Hypothalamus (tissue), 51 donors: ENCODE measurements at regions not wholly inside any gene's neighbourhood (a gene's known extent, or its start where the extent isn't known, plus 50 kb on each side); places are given as distances from the start of the nearest gene placed in this dataset.
A peak's percentile ranks its signal among the peaks of the same experiment; 100 is the strongest.
"Not testable (repeated sequence)": the region's sequence is repeated elsewhere in the genome, so short reads cannot be mapped to it uniquely, and the experiment has no call there.

ENCODE experiments used
- DNase-seq, 51 donors: peaks; one replicate each; lab custom pipeline; 2025; lab: John Stamatoyannopoulos, UW

DNA sequence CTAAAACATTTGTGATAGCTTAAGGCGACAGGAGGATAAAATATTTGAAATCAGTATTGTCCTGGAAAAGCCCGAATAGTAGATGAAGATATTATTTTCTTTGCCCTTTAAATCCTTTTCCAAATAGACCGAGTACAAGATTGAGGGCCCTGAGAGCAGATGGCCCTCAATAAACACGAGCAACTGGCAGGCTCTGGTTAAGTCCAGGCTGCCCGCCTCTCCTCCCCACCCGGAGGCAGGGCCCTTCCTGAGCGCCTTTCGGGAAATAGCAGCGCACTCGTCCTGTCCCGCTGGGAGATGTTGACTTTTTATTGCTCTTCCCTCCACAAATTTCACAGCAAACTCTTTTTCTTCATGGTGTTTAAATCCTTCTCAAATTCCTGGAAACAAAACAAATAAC, 50.8 kb upstream of the MAX start:
- no peak for DNase-seq

- peak in 1 of 51 donors; percentile 25 for DNase-seq
These were observed 54.5 kb upstream of the MAX start for GRCh38 chr14:65156568-65157366.

DNA sequence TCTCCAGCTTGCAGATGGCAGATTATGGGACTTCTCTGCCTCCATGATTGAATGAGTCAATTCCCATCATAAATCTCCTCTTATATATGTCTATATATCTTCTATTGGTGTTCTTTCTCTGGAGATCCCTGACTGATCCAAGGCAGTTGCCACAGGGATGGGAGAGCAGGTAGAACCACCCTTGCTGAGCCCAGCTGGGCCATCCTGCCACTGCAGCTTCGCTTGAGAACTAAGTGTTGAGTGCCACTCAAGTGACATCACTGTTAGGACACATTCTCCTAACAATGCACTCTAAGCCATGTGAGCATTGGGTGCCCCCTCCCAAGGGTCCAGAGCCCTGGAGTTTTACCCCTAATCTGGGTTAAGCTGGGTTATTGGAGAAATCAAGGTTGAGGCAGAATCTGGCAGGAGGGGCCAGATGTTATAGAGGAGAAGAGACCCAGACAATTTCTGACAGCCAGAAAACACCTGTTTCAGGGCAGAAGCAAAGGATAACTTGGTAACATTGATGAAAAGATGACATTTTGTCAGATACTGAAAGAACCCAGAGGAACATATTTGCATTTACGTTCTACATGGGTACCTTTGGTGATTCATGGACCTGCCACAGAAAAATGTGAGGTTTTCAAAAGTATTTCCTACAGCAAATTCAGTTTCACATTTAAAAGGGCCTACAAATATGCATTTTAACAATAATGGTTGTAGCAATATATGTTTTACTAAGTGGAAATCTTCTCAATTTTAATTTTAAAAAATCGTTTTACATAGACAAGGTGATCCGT, 57.2 kb upstream of the MAX start:
- DNase-seq: no peak

DNA sequence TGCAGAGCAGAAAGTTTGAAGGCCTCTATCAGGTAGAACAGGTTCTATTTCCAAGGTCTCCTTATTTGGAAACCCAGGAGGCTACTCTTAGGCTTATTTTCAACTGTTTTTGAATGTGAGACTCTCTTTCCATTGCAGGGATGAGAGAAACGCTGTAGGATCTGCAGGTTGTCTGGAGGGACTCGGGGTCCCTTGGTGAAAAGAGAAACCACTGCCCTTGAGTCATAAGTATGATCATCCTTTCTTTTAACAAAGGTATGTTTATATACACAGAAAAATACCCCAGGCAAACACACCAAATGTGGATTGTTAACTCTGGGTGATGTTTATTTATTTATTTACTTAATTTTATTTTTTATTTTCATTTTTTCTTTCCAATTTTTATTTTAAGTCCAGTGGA, 57.8 kb upstream of the MAX start:
- no peak for DNase-seq

DNA sequence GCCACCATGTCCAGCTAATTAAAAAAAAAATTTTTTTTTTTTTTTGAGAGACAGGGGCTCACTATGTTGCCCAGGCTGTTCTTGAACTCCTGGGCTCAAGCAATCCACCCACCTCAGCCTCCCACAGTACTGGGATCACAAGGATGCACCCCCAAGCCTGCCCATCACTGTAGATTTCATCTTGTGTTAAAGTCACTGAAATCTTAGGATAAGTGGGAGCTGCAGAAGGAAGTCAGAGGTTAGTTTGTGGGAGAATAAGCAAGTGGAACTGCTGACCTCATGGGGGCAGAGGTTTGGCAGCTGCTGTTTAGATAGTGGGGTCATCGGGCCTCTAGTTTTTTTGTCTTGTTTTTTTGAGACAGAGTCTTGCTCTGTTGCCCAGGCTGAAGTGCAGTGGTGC, 59.7 kb upstream of the MAX start:
- DNase-seq: no peak

DNA sequence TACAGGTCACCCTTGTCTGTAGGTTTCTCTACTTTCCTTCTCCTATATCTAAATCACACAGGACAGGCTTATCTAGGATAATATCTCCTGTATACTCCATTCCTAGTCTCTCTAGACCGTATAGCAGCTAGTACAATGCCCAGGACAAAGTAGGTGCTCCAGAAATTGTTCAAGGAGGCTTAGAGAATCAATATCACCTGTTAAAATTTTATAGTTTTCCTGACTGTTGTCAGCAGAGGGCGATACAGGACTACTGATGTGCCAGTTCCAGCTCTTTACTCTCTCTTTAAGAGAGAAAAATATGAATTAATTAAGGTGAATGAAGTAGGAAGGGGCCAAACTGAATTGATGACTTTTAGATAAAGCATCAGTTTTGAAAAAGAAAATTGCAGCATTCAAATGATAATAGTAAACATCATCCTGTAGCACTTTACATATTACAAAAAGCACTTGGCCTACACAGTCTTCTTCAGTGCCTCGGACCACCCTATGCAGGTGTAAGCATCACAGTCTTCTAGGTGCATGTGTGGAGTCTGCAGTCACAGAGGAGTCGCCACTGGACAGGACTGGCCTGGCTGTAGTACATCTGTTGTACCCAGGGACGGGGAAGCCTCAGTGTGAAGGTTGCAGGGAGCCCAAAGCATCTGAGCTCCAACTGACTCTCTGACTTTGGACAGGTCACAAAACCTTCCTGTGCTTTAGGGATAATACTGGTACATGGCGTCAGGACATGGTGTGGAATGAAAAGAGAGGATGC, 61.9 kb upstream of the MAX start:
- DNase-seq: peak in 6 of 51 donors; percentile 3 to 62 (median 15)

- DNase-seq: no peak
These were observed 62.5 kb upstream of the MAX start for GRCh38 chr14:65164825-65165135.

GRCh38 chr14:65167072-65167645, 64.8 kb upstream of the MAX start:
- DNase-seq: no peak

DNA sequence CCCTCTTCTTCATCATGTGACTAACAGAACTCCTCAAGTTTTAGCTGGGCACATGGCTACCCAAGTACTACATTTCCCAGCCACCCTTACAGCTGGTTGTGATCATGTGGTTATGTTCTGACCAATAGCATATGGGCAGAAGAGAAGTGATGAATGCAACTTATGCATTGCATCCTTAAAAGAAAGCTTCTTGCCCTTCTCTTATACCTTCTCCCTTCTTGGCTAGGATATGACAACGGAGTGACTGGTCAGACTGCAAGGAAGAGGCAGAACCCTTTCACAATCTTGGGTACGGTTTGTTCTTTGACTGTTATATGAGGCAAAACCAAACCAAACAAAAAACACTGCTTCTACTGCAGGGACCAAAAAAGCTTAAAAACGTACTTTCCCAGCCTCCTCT, 66.5 kb upstream of the MAX start:
- peak in 6 of 51 donors; percentile 8 to 69 (median 9) for DNase-seq

DNA sequence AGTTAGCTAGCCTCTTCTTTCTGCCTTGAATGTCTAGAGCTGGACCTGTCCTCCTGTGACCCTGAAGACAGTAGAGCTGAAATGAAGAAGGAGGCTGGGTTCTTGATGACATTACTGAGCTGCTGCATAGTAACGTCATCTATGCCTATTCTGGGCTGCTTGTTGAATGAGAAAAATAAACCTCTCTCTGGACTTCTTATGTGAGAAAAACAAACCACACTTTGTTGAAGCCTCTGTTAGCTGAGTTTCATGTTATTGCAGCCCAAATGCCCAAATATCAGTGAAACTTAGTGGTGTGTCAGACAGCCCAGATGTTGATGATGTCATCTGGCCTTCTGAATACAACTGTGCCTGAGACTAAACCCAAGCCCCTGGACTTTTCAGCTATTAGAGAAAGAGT, 67.0 kb upstream of the MAX start:
- peak in 13 of 51 donors; percentile 8 to 69 (median 27) for DNase-seq

DNA sequence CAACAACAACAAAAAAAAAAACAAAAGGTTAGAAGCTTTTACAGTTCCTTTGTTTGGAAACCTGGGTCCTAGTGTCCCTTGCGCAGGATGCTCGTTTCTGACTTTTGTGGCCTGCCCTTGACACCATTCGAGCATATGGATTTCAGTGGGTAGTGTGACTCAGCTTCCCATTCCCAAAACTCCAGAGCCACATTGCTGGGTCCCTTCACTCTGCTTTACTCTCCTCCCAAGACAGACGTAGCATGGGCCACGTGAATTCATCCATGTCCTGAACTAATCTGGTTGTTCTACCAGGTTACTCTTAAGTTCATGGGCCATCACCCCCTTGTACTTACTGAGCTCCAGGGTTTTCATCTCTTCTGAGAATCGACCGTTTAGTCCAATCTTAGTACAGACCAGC, 68.0 kb upstream of the MAX start:
- peak in 2 of 51 donors; percentile 20 to 48 for DNase-seq

DNA sequence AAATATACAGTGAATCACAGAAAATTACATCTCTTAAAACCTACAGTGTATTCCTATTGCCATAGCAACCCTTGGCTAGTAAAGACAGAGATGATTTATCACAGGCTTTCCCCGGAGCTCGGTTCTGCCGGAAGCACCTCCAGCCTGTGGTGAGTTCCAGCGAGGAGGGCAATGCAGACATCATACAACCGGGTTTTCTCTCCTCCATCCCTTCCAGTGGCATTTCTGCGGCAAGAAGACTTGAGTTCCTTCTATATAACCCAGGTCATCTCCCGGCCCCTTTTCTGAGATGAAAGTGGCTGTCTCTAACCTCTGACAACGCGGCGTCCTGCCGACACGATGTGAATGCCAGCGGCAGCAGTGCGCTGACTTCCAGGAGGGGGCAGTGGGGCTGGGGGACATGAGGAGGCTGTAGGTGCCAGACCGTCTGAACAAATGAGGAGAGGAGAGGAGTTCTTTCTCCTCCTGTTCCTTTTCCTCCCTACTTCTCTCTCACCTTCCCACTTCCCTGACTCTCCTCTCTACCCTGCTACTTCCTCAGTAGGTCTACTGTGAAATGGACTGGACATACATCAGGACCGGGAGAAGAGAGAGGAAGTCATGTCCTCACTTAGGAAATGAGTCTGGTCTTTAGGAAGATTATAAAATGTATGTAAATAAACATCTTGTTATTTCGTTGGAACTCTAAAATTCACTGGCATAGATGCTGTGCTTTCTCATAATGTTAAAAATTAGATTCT, 68.6 kb upstream of the MAX start:
- DNase-seq: peak in 36 of 51 donors; percentile 12 to 91 (median 46)

- peak in 8 of 51 donors; percentile 4 to 48 (median 16) for DNase-seq
These were observed 71.8 kb upstream of the MAX start for GRCh38 chr14:65173973-65174693.

- no peak for DNase-seq
These were observed 72.5 kb upstream of the MAX start for GRCh38 chr14:65174783-65175182.

- DNase-seq: no peak
These were observed 75.2 kb upstream of the MAX start for GRCh38 chr14:65177551-65177950.

GRCh38 chr14:65179231-65179630, 76.9 kb upstream of the MAX start:
- DNase-seq: not testable (repeated sequence)

- DNase-seq: peak in 6 of 51 donors; percentile 4 to 49 (median 7)
These were observed 77.8 kb upstream of the MAX start for GRCh38 chr14:65179918-65180724.

DNA sequence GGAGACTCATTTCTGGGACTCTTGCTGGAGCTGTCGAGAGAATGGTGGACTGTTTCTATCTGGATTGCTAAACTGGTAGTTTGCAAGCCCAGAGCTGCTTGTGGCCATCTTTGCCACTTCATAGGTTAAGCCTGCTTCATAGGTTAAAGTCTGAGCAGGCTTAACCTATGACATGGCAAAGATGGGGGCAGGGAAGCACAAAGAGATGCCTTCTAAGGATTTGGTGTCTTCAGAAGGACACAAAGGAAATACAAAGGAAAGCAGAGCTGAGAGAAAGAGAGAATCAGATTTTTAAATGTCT, 78.4 kb upstream of the MAX start:
- no peak for DNase-seq
